Kidney epithelial cell (primary cell): ENCODE measurements at regions not wholly inside any gene's neighbourhood (a gene's known extent, or its start where the extent isn't known, plus 50 kb on each side); places are given as distances from the start of the nearest gene placed in this dataset.
"Not testable (repeated sequence)": the region's sequence is repeated elsewhere in the genome, so short reads cannot be mapped to it uniquely, and the experiment has no call there.

Experiments
- DNase-seq: peaks from one replicate; pipeline ENCODE4 v3.0.0-alpha.2; 2010; ENCODE audit warnings: low read depth
- H3K27me3 ChIP-seq: 2 replicates; pipeline ENCODE4 v1.6.0; 2011; ENCODE audit warnings: low read length; ENCODE audit not compliant: control insufficient read depth, insufficient read depth
- H3K36me3 ChIP-seq: 2 replicates; pipeline ENCODE4 v1.5.1; 2011; ENCODE audit warnings: low read length; ENCODE audit not compliant: control insufficient read depth, insufficient read depth
- H3K4me3 ChIP-seq: 2 replicates; pipeline ENCODE4 v1.5.1; 2011; ENCODE audit warnings: low read depth, mild to moderate bottlenecking, control low read depth, low read length
- TF ChIP-seq, protein P1 (sequence below): IDR thresholded peaks from 2 replicates; pipeline ENCODE4 v1.5.1; 2011; ENCODE audit warnings: mild to moderate bottlenecking, moderate library complexity, low read length, control low read depth, inconsistent platforms; ENCODE audit not compliant: insufficient read depth, poor library complexity, severe bottlenecking

DNA sequence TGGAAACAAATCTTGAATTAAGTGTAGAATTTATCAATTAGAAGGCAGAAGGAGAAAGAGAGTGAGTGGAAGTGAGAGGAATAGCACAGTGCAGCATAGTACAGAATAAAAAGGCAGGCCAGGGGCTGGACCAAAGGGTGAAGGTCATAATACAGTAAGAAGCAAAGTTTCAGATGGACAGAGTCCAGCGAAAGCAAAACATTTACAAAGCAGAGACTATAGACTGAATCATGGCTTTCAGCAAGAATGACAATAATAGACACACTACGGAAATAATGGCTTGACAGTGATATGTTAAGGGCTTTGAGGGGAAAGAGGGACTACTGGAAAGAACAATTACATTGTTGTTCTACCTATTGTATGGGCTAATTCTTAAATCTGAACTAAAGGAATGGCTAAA, 249.0 kb upstream of the CHD1 start:
- no peaks in the 10 kb centered on the region for H3K36me3 ChIP-seq
- H3K4me3 ChIP-seq = no peak overlapping the region
- DNase-seq = no peak
- no peaks in the 10 kb centered on the region for H3K27me3 ChIP-seq
- TF ChIP-seq, protein P1, sequence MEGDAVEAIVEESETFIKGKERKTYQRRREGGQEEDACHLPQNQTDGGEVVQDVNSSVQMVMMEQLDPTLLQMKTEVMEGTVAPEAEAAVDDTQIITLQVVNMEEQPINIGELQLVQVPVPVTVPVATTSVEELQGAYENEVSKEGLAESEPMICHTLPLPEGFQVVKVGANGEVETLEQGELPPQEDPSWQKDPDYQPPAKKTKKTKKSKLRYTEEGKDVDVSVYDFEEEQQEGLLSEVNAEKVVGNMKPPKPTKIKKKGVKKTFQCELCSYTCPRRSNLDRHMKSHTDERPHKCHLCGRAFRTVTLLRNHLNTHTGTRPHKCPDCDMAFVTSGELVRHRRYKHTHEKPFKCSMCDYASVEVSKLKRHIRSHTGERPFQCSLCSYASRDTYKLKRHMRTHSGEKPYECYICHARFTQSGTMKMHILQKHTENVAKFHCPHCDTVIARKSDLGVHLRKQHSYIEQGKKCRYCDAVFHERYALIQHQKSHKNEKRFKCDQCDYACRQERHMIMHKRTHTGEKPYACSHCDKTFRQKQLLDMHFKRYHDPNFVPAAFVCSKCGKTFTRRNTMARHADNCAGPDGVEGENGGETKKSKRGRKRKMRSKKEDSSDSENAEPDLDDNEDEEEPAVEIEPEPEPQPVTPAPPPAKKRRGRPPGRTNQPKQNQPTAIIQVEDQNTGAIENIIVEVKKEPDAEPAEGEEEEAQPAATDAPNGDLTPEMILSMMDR = no peak

DNA sequence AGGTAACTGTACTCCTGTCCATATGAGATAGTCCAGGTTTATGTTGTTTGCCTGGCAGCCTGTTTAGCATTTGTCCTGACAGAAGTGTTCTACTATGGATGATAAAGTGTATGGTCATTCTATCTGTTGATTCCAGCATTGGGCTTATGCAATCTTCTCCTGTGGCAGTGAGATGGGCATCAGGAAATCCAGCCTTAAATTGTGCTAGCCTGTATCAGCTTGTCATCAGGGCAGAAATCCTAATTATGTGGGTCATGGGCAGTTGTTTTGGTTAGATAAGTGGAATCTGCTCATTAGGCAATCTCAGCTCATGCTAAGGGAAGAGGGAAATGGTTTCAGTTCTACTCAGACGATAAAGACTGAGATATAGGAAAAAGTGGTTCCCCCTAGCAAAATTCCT, 247.4 kb upstream of the CHD1 start:
- H3K4me3 ChIP-seq = no peak overlapping the region

DNA sequence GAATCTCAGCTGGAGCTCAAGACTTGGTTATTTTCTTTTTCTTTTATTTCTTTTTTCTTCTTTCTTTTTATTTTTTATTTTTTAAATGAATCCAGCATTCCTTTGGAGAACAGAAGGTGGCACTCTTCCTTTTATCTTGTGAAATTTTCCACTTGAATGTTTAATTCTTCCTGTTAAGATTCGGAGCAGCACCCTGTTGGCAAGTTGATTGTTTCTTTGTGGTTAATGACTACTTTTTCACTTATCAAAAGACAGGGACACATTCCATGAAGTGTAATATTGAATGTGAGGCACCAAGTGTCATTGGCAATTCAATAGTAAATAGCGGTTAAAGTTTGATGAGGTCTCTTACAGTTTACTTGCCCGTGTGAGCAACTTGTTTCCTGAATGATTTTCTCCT, 240.5 kb upstream of the CHD1 start:
- TF ChIP-seq, protein P1 = peak; percentile 46
- no peak overlapping the region for H3K4me3 ChIP-seq
- no peaks in the 10 kb centered on the region for H3K36me3 ChIP-seq
- H3K27me3 ChIP-seq = no peaks in the 10 kb centered on the region
- DNase-seq = peak; percentile 12

More for the DNA sequence above, 247.4 kb upstream of the CHD1 start:
- H3K36me3 ChIP-seq = no peaks in the 10 kb centered on the region
- H3K27me3 ChIP-seq = no peaks in the 10 kb centered on the region
- no peak for DNase-seq
- TF ChIP-seq, protein P1 = no peak

DNA sequence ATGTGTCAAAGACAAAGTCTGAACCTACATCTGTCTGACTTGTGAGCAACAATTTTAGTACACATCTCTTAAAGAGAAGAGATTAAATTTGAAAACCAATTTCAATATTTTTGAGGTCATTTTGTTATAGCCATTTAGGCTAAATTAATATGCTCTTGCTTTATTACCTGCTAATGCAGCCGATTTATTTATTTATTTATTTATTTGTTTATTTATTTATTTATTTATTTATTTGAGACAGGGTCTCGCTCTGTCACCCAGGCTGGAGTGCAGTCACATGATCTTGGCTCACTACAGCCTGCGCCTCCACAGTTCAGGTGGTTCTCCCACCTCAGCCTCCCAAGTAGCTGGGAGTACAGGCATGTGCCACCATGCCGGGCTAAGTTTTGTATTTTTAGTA, 232.7 kb upstream of the CHD1 start:
- not testable (repeated sequence) for H3K27me3 ChIP-seq, H3K4me3 ChIP-seq, DNase-seq, H3K36me3 ChIP-seq

DNA sequence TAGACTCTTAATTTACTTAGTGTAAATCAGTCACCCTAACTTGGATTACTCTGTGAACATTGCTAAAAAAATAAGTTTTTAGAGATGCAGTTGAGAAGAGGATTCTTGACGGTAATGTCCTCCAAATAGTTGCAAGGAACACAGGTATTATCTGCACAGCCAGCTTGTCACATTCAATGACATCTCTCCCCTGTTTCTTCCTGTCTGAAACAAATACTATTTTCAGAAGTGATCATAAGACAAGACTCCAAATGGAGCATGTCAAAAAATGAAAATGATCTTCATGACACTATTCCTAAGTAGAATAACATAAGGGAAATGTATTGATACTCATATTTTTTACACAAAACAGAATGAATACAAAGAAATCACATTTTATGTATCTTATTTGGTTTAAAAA, 227.9 kb upstream of the CHD1 start:
- DNase-seq = no peak
- H3K4me3 ChIP-seq = no peak overlapping the region
- no peaks in the 10 kb centered on the region for H3K27me3 ChIP-seq
- TF ChIP-seq, protein P1 = no peak
- no peaks in the 10 kb centered on the region for H3K36me3 ChIP-seq

DNA sequence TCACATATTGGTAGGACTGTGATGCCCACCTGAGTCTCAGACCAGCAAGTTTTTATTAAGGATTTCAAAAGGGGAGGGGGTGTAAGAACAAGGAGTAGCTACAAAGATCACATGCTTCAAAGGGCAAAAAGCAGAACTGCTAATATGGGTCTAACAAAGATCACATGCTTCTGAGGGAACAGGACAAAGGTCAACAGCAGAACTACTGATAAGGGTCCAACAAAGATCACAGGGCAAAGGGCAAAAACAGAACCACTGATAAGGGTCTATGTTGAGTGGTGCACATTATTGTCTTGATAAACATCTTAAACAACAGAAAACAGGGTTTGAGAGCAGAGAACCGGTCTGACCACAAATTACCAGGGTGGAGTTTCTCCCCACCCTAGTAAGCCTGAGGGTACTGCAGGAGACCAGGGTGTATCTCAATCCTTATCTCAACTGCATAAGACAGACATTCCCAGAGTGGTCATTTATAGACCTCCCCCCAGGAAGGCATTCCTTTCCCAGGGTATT, 214.5 kb upstream of the CHD1 start:
- H3K27me3 ChIP-seq, DNase-seq, H3K4me3 ChIP-seq, H3K36me3 ChIP-seq: not testable (repeated sequence)

DNA sequence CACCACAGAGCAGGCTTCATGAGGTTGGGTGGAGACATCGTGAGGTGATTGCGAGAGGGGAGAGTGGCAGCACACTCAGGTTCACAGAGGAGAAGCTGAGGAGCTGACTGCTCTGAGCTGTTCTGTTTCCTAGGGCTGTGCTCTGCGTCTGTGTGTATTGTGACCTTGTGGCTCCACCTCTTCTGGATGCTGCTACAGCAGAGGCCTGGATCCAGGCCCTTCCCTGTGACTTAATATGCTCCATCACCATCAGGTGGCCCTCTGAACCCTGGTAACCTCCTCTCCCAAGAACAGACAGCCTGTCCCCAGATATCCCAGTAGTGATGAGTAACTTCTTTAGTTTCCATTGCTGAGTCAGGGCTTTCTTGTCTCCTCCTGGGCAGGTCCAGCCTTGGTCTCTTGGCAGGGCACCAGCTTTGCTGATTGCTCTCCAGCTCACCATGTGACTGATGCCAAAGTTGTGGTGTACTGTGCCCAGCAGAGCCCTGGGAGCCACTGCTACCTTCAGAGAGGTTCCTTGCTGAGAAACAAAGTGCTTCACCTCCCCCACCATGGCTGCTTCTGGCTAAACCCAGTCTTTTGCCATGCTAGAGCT, 212.8 kb upstream of the CHD1 start:
- Histone ChIP-seq H3K36me3 (no peaks in the 10 kb centered on the region), H3K27me3 (no peaks in the 10 kb centered on the region), H3K4me3 (no peak overlapping the region)
- TF ChIP-seq, protein P1 = no peak
- no peak for DNase-seq
